Neural progenitor cell (in vitro differentiated cells): ENCODE measurements at regions not wholly inside any gene's neighbourhood (a gene's known extent, or its start where the extent isn't known, plus 50 kb on each side); places are given as distances from the start of the nearest gene placed in this dataset.
"Not testable (repeated sequence)": the region's sequence is repeated elsewhere in the genome, so short reads cannot be mapped to it uniquely, and the experiment has no call there.

Source experiments
- DNase-seq: peaks from one replicate; pipeline ENCODE4 v3.0.0-alpha.2; 2016; ENCODE audit warnings: low spot score
- H2AFZ ChIP-seq: fragments of 200-600 bp; sonication (generic); replicated peaks from 2 replicates; pipeline ENCODE4 v1.6.1; 2016; ENCODE audit warnings: antibody characterized with exemption
- H3F3A ChIP-seq: fragments of 200-600 bp; sonication (generic); 2 replicates; pipeline ENCODE4 v1.6.1; 2016; ENCODE audit warnings: antibody characterized with exemption, low read depth
- H3K27ac ChIP-seq: fragments of 200-600 bp; sonication (generic); 2 replicates; pipeline ENCODE4 v1.5.1; 2016; ENCODE audit warnings: mild to moderate bottlenecking
- H3K27me3 ChIP-seq: fragments of 200-600 bp; sonication (generic); 2 replicates; pipeline ENCODE4 v1.6.1; 2016; ENCODE audit warnings: mild to moderate bottlenecking, moderate library complexity
- H3K36me3 ChIP-seq: fragments of 200-600 bp; sonication (generic); 2 replicates; pipeline ENCODE4 v1.5.1; 2016
- H3K4me1 ChIP-seq: fragments of 200-600 bp; sonication (generic); 2 replicates; pipeline ENCODE4 v1.6.1; 2016; ENCODE audit warnings: mixed run types
- H3K4me2 ChIP-seq: fragments of 200-600 bp; sonication (generic); 2 replicates; pipeline ENCODE4 v1.6.1; 2016
- H3K4me3 ChIP-seq: fragments of 200-600 bp; sonication (generic); 2 replicates; pipeline ENCODE4 v1.5.1; 2016
- H3K79me2 ChIP-seq: fragments of 200-600 bp; sonication (generic); 2 replicates; pipeline ENCODE4 v1.6.1; 2016; ENCODE audit warnings: low read depth
- H3K9ac ChIP-seq: fragments of 200-600 bp; sonication (generic); 2 replicates; pipeline ENCODE4 v1.6.1; 2016
- H3K9me3 ChIP-seq: fragments of 200-600 bp; sonication (generic); 2 replicates; pipeline ENCODE4 v1.5.1; 2016; ENCODE audit warnings: low read depth
- H4K20me1 ChIP-seq: fragments of 200-600 bp; sonication (generic); 2 replicates; pipeline ENCODE4 v1.6.1; 2016; ENCODE audit warnings: low read depth
- H3K27ac Mint-ChIP-seq: 3 replicates; pipeline ENCODE4 v1.8.0; 2021; ENCODE audit warnings: mixed read lengths
- H3K27me3 Mint-ChIP-seq: 2 replicates; pipeline ENCODE4 v1.8.0; 2022; ENCODE audit warnings: low read depth, mild to moderate bottlenecking, inconsistent platforms, moderate library complexity, mixed read lengths; ENCODE audit not compliant: insufficient read depth
- H3K36me3 Mint-ChIP-seq: 3 replicates; pipeline ENCODE4 v1.8.0; 2021; ENCODE audit warnings: mixed read lengths
- H3K4me1 Mint-ChIP-seq: 3 replicates; pipeline ENCODE4 v1.8.0; 2021; ENCODE audit warnings: mixed read lengths
- H3K4me3 Mint-ChIP-seq: 3 replicates; pipeline ENCODE4 v1.8.0; 2021; ENCODE audit warnings: mild to moderate bottlenecking, moderate library complexity, mixed read lengths
- H3K9me3 Mint-ChIP-seq: 3 replicates; pipeline ENCODE4 v1.8.0; 2020; ENCODE audit warnings: mixed read lengths
- CTCF ChIP-seq: fragments of 200-600 bp; sonication (generic); IDR thresholded peaks from 2 replicates; pipeline ENCODE4 v1.5.1; 2017; ENCODE audit warnings: antibody characterized with exemption, mild to moderate bottlenecking
- EZH2 ChIP-seq: fragments of 200-600 bp; sonication (generic); IDR thresholded peaks from 2 replicates; pipeline ENCODE4 v1.6.1; 2017; ENCODE audit warnings: antibody characterized with exemption, mild to moderate bottlenecking, moderate library complexity
- EZH2phosphoT487 ChIP-seq: fragments of 200-600 bp; sonication (generic); IDR thresholded peaks from 2 replicates; pipeline ENCODE4 v1.6.1; 2017; ENCODE audit warnings: antibody characterized with exemption

- Histone ChIP-seq H4K20me1 (no peaks in the 10 kb centered on the region), H3K9me3 (no peaks in the 10 kb centered on the region), H3K79me2 (no peaks in the 10 kb centered on the region), H3K4me2 (no peak overlapping the region), H3F3A (no peaks in the 10 kb centered on the region), H3K9ac (no peak overlapping the region), H3K4me1 (no peaks in the 10 kb centered on the region), H3K36me3 (no peaks in the 10 kb centered on the region), H3K4me3 (no peak overlapping the region), H3K27ac (no peak overlapping the region), H3K27me3 (no peaks in the 10 kb centered on the region), H2AFZ (no peak overlapping the region)
- Mint-ChIP-seq H3K27ac (no peak overlapping the region), H3K9me3 (no peaks in the 10 kb centered on the region), H3K4me3 (no peak overlapping the region), H3K4me1 (no peaks in the 10 kb centered on the region), H3K27me3 (peaks cover 5% of the 10 kb centered on the region), H3K36me3 (peaks cover 37% of the 10 kb centered on the region)
- TF ChIP-seq CTCF (no peak), EZH2 (no peak), EZH2phosphoT487 (no peak)
- no peak for DNase-seq
Observed at GRCh38 chrX:2632533-2633504, 58.3 kb upstream of the CD99 start.

DNA sequence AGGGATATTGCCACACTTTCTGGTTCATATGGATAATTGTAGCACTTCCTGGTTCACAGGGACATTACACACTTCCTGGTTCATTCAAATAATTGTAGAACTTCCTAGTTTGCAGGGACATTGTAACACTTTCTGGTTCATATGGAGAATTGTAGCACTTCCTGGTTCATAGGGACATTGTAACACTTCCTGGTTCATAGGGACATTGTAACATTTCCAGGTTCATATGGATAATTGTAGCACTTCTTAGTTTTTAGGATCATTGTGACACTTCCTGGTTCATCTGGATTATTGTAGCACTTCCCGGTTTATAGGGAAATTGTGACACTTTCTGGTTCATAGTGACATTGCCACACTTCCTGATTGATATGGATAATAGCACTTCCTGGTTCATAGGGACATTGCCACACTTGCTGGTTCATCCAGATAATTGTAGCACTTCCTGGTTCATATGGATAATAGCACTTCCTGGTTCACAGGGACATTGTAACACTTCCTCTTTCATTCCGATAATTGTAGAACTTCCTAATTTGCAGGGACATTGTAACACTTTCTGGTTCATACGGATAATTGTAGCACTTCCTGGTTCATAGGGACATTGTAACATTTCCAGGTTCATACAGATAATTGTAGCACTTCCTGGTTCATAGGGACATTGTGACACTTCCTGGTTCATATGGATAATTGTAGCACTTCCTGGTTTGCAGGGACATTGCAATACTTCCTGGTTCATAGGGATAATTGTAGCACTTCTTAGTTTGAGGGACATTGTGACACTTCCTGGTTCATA lies 59.2 kb upstream of the CD99 start:
- Histone ChIP-seq H3K27me3 (no peaks in the 10 kb centered on the region), H3K79me2 (no peaks in the 10 kb centered on the region), H2AFZ (no peak overlapping the region), H3K4me1 (no peaks in the 10 kb centered on the region), H3F3A (no peaks in the 10 kb centered on the region), H3K4me2 (no peak overlapping the region), H4K20me1 (no peaks in the 10 kb centered on the region), H3K27ac (no peak overlapping the region), H3K36me3 (no peaks in the 10 kb centered on the region), H3K9me3 (no peaks in the 10 kb centered on the region), H3K9ac (no peak overlapping the region), H3K4me3 (no peak overlapping the region)
- H3K4me1 Mint-ChIP-seq = no peaks in the 10 kb centered on the region
- H3K36me3 Mint-ChIP-seq = peaks cover 42% of the 10 kb centered on the region
- H3K9me3 Mint-ChIP-seq = no peaks in the 10 kb centered on the region
- no peak overlapping the region for H3K4me3 Mint-ChIP-seq
- no peak overlapping the region for H3K27ac Mint-ChIP-seq
- H3K27me3 Mint-ChIP-seq = peaks cover 6% of the 10 kb centered on the region
- no peak for DNase-seq
- TF ChIP-seq EZH2phosphoT487 (no peak), EZH2 (no peak), CTCF (no peak)

DNA sequence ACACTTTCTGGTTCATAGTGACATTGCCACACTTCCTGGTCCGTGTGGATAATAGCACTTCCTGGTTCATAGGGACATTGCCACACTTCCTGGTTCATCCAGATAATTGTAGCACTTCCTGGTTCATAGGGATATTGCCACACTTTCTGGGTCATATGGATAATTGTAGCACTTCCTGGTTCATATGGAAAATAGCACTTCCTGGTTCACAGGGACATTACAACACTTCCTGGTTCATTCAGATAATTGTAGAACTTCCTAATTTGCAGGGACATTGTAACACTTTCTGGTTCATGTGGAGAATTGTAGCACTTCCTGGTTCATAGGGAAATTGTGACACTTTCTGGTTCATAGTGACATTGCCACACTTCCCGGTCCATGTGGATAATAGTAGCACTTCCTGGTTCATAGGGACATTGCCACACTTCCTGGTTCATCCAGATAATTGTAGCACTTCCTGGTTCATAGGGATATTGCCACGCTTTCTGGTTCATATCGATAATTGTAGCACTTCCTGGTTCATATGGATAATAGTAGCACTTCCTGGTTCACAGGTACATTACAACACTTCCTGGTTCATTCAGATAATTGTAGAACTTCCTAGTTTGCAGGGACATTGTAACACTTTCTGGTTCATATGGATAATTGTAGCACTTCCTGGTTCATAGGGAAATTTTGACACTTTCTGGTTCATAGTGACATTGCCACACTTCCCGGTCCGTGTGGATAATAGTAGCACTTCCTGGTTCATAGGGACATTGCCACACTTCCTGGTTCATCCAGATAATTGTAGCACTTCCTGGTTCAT lies 60.0 kb upstream of the CD99 start:
- H3F3A ChIP-seq, H3K27me3 Mint-ChIP-seq, H3K4me1 ChIP-seq, DNase-seq, H3K27ac Mint-ChIP-seq, H3K9me3 ChIP-seq, H3K4me1 Mint-ChIP-seq, H3K27ac ChIP-seq, H3K36me3 ChIP-seq, H4K20me1 ChIP-seq, H3K4me3 Mint-ChIP-seq, H3K9me3 Mint-ChIP-seq, H2AFZ ChIP-seq, H3K9ac ChIP-seq, H3K79me2 ChIP-seq, H3K4me2 ChIP-seq, H3K27me3 ChIP-seq, H3K4me3 ChIP-seq: not testable (repeated sequence)
- H3K36me3 Mint-ChIP-seq = peaks cover 48% of the 10 kb centered on the region

- H3K4me2 ChIP-seq, H3K36me3 ChIP-seq, H3F3A ChIP-seq, H3K27ac Mint-ChIP-seq, H3K4me1 ChIP-seq, H3K27me3 ChIP-seq, H3K9ac ChIP-seq, H3K4me1 Mint-ChIP-seq, H3K9me3 ChIP-seq, H3K9me3 Mint-ChIP-seq, H3K4me3 ChIP-seq, H3K79me2 ChIP-seq, DNase-seq, H3K27me3 Mint-ChIP-seq, H3K4me3 Mint-ChIP-seq, H4K20me1 ChIP-seq, H2AFZ ChIP-seq, H3K27ac ChIP-seq: not testable (repeated sequence)
- peaks cover 48% of the 10 kb centered on the region for H3K36me3 Mint-ChIP-seq
Observed at GRCh38 chrX:2630008-2630934, 60.8 kb upstream of the CD99 start.
